Stimulated activated CD8-positive, alpha-beta memory T cell treated with anti-CD3 and anti-CD28 coated beads, Interleukin-15, amount 100 ng/mL, for 1 hour (primary cell): ENCODE measurements at regions not wholly inside any gene's neighbourhood (a gene's known extent, or its start where the extent isn't known, plus 50 kb on each side); places are given as distances from the start of the nearest gene placed in this dataset.
"Not testable (repeated sequence)": the region's sequence is repeated elsewhere in the genome, so short reads cannot be mapped to it uniquely, and the experiment has no call there.

Source experiments
- DNase-seq: peaks from one replicate; pipeline ENCODE4 v3.0.0-alpha.2; 2020; ENCODE audit warnings: low read depth

DNA sequence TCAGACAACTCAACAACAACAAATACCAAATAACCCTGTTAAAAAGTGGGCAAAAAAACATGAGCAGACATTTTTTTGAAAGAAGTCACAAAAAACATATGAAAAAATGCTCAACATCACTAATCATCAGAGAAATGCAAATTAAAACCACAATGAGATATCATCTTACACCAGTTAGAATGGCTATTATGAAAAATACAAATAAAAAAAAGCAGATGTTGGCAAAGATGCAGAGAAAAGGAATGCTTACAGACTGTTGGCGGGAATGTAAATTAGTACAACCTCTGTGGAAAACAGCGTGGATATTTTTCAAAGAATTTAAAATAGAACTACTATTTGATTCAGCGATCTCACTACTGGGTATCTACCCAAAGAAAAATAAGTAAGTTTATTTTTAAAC, 114.0 kb downstream of the SLC38A4 start:
- no peak for DNase-seq

DNA sequence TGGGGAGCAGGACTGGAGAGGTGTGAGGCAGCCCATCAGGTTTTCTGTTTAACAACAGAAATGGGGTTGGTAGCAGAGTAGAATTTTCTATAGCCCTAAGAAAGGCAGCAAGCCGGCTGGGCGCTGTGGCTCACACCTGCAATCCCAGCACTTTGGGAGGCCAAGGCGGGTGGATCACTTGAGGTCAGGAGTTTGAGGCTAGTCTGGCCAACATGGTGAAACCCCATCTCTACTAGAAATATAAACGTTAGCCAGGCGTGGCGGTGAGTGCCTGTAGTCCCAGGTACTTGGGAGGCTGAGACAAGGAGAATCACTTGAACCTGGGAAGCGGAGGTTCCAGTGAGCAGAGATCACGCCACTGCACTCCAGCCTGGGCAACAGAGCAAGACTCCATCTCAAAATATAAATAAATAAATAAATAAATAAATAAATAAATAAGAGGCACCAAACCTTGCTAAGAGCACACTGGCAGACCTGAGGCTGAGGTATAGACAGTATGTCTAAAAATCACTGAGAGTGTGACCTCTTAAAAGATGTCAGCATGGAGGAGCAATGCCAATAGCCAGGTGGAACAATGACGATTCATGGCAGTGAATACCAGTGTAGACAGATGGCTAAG, 115.6 kb downstream of the SLC38A4 start:
- DNase-seq = no peak

DNA sequence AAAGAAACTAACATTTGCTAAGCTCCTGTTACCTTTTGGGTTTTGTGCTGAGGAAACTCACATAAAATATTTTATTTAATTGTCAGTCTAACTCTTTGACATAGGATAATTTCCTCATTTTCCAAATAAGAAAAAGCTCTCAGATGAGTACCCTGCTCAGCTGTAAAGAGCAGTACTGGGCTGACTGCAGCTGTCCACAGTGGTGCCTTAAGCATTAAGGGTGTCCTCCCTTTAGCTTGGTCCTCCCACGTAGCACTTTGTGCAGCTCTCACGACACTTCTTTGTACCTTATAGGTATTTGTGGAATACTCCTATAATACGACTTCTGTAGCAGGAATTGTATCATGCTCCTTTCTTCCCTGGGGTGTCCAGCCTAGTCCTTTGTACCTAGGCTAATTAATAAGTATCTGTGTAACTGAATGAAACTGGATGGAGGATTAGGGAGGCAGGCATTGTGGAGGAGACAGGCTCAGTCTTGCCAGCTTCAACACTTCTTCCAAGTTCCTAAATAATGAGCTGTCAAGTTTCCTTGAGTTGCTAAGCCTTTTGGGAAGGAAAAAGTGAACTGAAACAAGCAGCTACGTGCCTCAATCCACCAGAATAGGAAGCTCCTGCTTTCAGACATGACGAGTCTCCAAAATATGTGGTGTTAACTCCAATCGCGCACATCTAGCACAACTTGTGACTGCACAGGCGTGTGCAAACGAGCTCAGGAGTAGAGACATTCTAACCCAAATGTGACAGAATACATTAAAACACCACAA, 123.0 kb downstream of the SLC38A4 start:
- no peak for DNase-seq

DNA sequence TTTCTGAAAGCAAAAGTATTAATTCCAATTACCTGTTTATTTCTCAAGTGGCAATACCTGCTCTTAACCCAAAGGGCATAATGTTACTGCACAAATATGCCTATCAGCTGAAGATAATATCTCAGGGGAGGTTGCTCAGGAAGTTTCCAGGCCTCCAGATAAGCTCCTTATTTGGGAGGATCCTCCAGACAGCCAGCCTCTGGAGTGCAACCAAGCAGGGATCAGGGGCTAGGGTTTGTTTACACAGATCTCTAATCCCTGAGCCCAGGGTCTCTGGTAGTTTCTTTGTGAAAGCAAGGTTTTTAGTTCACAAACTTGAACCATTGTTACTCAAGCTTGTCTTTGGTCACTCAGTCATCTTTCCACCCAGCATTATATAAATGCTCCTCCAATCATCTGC, 124.4 kb downstream of the SLC38A4 start:
- no peak for DNase-seq

DNA sequence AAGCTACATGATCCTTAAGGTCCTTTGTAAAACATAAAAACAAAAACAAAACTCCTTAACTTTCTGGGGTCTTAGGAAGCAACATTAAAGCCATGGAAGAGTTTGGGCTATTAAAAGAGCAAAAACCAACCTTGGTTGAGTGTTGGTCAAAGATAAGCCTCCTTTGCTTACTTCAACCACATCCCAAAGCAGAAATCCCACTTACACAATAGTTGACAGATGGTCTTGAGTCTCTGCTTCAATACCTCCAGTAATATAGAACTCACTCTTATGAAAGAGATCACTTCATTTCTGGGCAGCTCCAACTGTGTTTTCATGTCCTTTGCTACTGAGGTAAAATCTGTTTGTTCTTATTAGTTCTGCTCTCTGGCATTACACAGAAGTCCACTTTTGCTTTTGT, 125.8 kb downstream of the SLC38A4 start:
- no peak for DNase-seq

DNA sequence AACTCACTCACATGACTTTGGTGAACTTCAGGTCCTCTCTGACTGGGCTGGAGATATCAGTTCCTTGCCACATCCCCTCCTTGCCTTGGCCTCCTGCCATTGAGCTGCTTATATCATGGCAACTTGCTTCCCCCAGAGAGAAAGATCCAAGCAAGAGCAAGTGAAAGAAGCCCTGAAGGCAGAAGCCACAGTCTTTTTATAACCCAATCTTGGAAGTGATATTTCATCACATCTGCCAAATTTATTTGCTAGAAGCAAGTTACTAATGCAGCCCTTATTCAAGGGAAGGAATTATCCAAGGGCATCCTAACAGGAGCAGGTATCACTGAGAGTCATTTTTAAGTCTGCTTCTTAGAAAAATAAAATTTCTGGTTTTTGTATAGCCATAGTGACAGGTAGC, 127.8 kb downstream of the SLC38A4 start:
- DNase-seq = no peak

DNA sequence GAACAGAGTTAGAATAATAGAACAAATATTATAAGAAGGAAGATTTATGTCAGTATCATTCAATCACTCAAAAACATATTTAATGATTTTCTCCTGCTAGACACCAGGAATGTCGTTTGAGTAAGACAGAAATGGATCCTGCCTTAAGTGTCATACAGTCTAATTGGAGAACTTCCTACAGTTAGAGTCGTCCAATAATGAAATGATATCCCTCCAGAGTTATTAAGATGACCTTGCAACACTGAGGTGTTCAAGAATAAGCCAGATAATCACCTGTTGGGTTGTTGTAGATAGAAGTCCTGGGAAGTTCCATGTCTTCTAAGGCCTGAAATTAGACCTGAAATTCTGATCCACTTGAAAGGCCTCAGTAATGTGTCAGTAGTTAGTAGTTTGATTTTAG, 132.3 kb downstream of the SLC38A4 start:
- no peak for DNase-seq

DNA sequence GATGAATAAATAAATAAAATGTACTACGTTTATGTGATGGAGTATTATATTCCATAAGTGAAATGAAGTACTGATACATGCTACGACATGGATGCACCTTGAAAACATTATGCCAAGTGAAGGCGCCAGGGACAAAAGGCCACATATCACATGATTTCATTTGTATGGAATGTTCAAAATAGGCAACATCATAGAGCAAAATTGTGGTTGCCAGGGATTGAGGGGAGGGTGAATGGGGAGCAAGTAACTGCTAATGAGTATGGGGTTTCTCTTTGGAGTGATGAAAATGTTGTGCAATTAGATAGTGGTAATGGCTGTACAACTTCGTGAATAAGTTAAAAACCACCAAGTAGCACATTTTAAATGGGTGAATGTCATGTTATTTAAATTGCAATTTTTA, 132.8 kb downstream of the SLC38A4 start:
- no peak for DNase-seq

DNA sequence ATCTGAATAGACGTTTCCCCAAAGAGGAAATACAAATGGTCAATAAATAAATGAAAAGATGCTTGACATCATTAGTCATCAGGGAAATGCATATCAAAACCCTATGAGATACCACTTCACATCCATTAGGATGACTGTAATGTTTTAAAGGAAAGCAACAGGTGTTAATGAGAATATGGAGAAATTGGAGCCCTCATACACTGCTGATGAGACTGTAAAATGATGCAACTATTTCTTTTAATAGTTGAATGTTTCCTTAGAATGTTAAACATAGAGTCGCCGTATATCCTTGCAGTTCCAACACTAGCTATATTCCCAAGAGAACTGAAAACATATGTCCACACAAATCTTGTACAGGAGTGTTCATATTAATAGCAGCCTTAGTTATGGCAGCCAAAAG, 133.2 kb downstream of the SLC38A4 start:
- DNase-seq = no peak

DNA sequence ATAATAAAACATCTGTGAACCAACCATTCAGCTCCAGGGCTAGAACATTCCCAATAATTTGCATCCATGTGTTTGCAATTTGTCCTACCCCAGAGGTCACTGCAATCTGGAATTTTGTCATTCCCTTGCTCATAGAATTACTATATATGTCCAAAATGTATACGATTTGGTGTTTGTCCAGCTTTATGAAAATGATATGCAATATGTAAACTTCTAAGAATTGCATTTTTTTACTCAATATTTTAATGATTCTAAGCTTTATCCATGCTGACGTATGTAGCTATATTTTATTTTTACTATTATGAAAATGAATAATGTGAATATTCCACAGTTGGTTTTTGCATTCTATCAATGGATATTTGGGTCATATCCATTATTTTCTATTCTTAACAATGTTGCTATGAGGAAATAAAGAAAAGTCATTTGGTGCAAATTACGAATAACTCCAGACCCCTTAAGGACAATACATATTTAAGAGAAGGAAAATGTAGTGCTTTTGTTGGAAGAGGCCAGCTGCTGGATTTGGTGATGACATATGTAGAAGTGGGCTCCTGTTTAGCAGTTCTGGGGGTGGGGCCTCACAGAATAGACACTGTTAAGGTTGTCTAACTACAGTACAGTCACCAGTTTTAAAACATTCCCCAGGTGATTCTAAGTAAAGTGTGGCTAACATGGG, 139.4 kb downstream of the SLC38A4 start:
- no peak for DNase-seq

DNA sequence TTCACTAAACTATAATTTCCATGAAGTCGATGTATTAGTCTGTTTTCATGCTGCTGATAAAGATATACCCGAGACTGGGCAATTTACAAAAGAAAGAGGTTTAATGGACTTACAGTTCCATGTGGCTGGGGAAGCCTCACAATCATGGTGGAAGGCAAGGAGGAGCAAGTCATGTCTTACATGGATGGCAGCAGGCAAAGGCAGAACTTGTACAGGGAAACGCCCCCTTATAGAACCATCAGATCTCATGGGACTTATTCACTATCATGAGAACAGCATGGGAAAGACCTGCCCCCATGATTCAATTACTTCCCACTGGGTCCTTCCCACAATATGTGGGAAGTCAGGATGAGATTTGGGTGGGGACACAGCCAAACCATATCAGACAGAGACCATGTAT, 141.6 kb downstream of the SLC38A4 start:
- not testable (repeated sequence) for DNase-seq

DNA sequence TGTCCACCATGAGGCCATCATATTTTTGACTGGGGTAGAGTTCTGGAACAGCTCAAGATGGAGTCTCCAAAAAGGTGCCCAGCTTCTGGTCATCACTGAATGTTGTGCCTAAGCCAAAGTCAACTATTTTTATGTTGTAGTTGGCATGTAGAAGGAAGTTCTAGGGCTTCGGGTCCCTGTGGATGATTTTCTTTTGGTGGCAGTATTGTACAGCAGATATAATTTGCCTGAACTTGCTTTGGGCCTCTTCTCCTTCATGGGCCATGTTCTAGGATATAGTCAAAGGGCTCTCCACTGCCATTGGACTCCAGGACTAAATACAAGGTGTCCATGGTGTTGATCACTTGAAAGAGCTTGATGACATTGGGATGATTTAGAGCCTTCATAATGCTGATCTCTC, 143.6 kb downstream of the SLC38A4 start:
- no peak for DNase-seq

DNA sequence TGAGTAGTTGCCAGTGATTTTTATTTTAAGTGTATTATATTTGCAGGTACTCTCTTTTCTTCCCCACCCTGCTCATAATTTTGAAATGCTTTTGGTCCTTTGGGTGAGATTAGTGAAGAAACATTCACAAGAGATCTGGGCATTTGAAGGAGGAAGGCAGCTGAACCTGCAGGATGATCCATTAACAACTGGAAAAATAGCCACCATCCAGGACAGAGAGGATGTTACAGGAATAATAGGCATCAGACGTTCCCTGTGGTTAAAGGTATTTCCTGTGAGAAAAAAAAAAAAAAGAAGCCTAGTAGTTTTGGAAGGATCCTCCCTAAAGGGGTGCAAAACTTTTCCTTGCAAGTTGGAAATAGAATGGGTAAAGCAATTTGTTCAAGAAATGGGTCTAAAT, 145.3 kb downstream of the SLC38A4 start:
- no peak for DNase-seq

DNA sequence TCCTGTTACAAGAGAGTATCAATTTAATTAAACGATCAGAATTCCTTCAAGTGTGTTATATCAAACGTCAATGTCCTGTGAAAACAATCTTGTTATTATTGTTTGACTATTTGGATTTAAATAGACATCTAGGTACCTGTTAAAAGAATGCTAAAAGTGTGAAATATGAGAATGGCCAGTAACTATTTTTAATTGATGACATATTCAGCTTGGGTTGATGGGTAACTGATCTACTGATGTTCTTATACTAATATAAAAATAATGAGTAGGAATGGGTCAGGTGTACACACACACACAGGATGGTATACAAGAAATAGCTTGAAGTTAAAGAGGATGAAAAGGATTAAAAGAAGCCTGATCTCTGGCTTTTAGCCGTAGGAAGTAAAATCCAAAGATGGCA, 146.0 kb downstream of the SLC38A4 start:
- DNase-seq = no peak

DNA sequence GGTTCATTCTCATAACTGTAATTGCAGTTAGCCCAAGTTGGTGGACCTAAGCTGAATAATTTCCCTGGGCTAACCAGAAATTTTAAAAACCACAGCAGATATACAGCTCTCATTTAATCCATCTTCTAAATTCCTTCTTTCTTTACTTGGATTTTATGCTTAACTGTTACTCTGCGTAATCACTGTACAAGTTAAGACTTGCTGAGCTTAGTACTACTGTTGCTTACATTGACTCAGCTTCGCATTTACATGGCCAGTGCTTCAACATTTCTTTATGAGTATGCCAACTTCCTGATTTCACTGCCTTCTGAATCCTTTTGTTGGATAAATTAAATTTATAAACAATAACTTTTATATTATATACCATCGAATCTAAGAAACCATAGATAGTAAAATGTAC, 147.4 kb downstream of the SLC38A4 start:
- DNase-seq = no peak

DNA sequence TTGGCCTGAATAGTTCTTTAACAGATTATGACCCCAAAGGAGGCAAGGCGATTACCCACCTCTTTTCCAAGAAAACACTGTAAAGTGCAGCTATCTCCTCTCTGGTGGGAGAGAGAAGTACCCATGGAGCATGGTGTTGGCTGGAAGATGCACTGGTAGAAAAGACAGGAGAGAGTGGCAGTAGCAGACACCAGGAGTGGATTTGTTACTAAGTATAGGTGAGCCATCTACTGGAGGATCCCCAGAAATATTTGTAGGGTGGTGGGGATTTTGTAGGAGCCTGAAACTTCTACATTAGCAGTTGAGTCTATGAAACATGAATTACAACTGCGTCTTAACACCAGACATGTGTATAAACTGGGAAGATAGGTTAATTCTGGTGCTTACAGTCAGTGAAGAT, 148.0 kb downstream of the SLC38A4 start:
- no peak for DNase-seq

DNA sequence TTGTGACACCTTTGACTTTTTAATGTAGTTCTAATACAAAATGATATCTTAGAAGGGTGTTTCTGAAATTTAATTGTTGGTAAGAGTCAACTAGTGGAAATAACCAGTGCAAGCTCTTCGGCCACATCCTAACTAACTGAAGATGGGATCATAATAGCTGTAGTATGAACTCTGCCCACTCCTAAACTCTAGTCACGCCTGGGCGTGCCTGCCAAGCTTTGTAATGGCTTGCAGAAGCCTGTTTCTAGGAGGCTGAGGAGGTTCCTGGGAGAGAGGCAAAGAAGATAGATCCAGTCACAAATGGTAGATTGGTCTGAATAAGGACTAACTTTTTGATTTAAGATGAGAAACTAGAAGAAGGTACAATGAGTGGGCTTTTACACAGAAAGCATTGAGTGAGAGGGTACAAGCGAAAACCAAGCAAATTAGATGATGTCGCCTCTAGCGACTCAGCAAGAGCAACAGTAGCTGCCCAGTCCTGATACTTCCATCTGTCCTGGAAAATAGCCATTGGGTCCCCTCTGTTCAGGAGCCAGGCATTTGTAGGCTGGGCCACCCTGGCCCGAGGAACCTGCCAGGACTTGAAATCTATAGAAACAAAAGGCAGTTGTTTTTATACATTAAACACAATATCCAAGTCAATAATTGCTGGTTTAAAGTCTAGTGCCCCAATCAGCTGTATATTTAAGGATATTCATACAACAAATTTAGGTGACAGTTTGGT, 148.8 kb downstream of the SLC38A4 start:
- no peak for DNase-seq

DNA sequence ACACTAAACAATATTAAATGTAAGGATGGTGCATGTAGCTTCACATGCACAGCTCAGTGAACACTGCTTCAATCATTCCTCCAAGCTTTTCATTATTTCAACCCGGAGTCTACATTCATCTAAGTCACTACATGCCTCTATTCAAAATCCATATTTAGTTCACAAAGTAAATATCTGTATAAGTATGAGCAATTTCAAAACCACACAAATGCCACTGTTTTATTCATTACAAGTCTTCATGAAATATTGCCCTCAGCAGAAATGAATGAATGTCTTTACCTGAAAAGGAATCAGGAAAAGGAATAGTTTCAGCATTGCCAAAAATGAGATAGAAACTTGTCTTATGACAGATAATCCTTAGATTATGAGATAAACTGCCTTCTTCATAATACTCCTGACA, 149.4 kb downstream of the SLC38A4 start:
- DNase-seq = no peak

DNA sequence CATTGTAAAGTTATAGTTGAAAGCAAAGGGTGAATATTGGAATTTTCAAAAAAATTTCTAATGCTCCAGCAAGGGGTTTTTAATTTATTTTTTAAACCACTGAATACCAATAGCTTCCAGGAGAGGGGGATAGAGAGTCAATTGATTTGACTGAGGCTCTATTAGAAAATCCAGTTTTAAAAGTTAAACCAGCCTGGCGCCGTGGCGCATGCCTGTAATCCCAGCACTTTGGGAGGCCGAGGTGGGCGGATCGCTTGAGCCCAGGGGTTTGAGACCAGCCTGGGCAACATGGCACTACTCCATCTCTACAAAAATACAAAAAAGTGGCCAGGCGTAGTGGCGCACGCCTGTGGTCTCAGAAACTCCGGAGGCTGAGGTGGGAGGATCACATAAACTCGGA, 150.1 kb downstream of the SLC38A4 start:
- no peak for DNase-seq

DNA sequence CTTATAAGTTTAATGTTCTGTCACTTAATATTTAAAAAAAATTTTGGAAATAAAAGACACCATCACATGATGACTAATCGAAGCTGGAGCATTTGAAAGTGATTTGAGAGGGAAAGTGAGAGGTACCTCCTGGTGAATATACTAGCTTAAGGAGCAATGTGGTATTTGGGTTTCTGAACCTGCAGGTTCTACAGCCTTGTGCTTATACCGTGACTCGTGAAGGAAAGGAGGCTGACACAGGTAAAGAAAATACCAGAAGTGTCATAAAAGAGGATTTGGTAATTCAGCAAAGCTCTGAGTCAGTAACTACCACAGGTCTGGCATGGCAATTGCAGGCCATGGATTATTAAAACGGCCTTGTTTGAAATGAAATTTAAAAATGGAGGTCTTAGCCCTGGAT, 151.0 kb downstream of the SLC38A4 start:
- DNase-seq = no peak

DNA sequence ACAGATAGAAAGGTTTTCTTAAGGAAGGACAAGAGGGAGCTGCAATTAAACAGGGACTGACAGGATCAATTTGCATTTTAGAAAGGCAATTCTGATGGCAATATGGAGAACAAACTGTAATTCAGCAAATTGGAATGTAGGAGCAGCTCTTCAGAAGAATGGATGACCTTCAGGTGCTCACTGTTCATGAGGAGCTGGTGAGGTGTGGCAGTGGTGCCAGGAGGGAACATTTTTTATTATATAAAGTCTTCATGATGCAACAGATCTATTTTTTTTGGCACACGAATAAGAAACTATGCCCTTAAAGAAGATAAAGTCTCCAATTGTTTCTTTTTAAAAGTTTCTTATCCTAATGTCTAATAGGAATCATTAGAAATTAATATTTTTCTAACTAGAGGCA, 151.7 kb downstream of the SLC38A4 start:
- no peak for DNase-seq

DNA sequence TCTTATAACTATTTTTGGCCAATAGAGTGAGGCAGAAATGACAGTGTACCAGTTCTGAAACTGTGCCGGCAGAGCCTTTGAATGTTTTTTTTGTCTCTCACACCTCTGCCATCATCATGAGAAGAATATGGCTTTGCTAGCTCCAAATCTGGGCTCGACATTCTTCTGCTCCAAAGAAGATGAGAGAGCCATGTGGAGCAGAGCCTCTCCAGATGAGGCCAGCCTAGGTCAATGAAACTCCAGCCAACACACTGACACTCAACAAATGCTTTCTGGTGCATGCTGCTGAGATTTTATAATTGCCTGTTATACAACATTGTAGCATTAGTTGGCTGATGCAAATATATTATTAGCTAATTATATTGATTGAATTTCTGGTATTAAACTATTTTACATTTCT, 154.7 kb downstream of the SLC38A4 start:
- DNase-seq = no peak

DNA sequence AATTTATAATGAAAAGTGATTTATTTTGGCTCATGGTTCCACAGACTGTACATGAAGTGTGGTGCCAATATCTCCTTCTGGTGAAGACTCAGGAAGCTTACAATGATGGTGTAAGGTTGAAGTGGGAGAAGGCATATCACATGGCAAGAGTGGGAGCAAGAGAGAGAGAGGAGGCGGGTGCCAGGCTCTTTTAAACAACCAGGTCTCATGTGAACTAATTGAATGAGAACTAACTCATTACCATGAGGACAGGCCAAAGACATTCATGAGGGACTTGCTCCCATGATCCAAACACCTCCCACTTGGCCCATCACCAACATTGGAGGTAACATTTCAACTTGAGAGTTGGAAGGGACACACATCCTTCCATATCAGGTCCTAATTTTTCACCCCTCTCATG, 155.2 kb downstream of the SLC38A4 start:
- DNase-seq = no peak
